ENCODE measurements at regions not wholly inside any gene's neighbourhood (a gene's known extent, or its start where the extent isn't known, plus 50 kb on each side); places are given as distances from the start of the nearest gene placed in this dataset.

GRCh38 chr1:199510314-199510713 lies 517.2 kb upstream of the NR5A2 start:
- Mint-ChIP-seq H3K4me3 (no peak overlapping the region), H3K27me3 (ENCODE audit: low read depth) (no peaks in the 10 kb centered on the region), H3K36me3 (ENCODE audit: low read depth) (no peaks in the 10 kb centered on the region), H3K27ac (ENCODE audit: unreplicated experiment) (no peak overlapping the region), H3K9me3 (no peaks in the 10 kb centered on the region), H3K4me1 (peaks cover 5% of the 10 kb centered on the region)
- no peak for TF ChIP-seq CTCF (conservative IDR thresholded peaks at IDR 0.05)
- DNase-seq (ENCODE audit: low read depth, low spot score): no peak

GRCh38 chr1:199512037-199512710 lies 515.3 kb upstream of the NR5A2 start:
- no peaks in the 10 kb centered on the region for H3K27me3 Mint-ChIP-seq (ENCODE audit: low read depth)
- H3K36me3 Mint-ChIP-seq (ENCODE audit: low read depth): no peaks in the 10 kb centered on the region
- H3K27ac Mint-ChIP-seq (ENCODE audit: unreplicated experiment): no peak overlapping the region
- TF ChIP-seq CTCF (conservative IDR thresholded peaks at IDR 0.05): no peak
- no peak for DNase-seq (ENCODE audit: low read depth, low spot score)
- no peak overlapping the region for H3K4me3 Mint-ChIP-seq
- no peaks in the 10 kb centered on the region for H3K9me3 Mint-ChIP-seq
- peaks cover 5% of the 10 kb centered on the region for H3K4me1 Mint-ChIP-seq

GRCh38 chr1:199515261-199515660 lies 512.2 kb upstream of the NR5A2 start:
- H3K27me3 Mint-ChIP-seq (ENCODE audit: low read depth): no peaks in the 10 kb centered on the region
- H3K4me1 Mint-ChIP-seq: peaks cover 5% of the 10 kb centered on the region
- no peaks in the 10 kb centered on the region for H3K9me3 Mint-ChIP-seq
- no peak overlapping the region for H3K4me3 Mint-ChIP-seq
- DNase-seq (ENCODE audit: low read depth, low spot score): no peak
- H3K27ac Mint-ChIP-seq (ENCODE audit: unreplicated experiment): no peak overlapping the region
- no peaks in the 10 kb centered on the region for H3K36me3 Mint-ChIP-seq (ENCODE audit: low read depth)
- no peak for TF ChIP-seq CTCF (conservative IDR thresholded peaks at IDR 0.05)

- TF ChIP-seq CTCF (conservative IDR thresholded peaks at IDR 0.05): no peak
- Mint-ChIP-seq H3K36me3 (ENCODE audit: low read depth) (no peaks in the 10 kb centered on the region), H3K9me3 (no peaks in the 10 kb centered on the region)
These were observed 505.2 kb upstream of the NR5A2 start for GRCh38 chr1:199522338-199522737.

GRCh38 chr1:199522936-199523335 lies 504.6 kb upstream of the NR5A2 start:
- Mint-ChIP-seq H3K4me1 (no peaks in the 10 kb centered on the region), H3K4me3 (no peak overlapping the region), H3K9me3 (no peaks in the 10 kb centered on the region), H3K27me3 (ENCODE audit: low read depth) (no peaks in the 10 kb centered on the region), H3K36me3 (ENCODE audit: low read depth) (no peaks in the 10 kb centered on the region), H3K27ac (ENCODE audit: unreplicated experiment) (no peak overlapping the region)
- DNase-seq (ENCODE audit: low read depth, low spot score): no peak
- no peak for TF ChIP-seq CTCF (conservative IDR thresholded peaks at IDR 0.05)

More at GRCh38 chr1:199522338-199522737, 505.2 kb upstream of the NR5A2 start:
- DNase-seq (ENCODE audit: low read depth, low spot score): no peak
- H3K4me1 Mint-ChIP-seq: no peaks in the 10 kb centered on the region
- H3K4me3 Mint-ChIP-seq: no peak overlapping the region
- H3K27me3 Mint-ChIP-seq (ENCODE audit: low read depth): no peaks in the 10 kb centered on the region
- no peak overlapping the region for H3K27ac Mint-ChIP-seq (ENCODE audit: unreplicated experiment)

Data from neural crest cell (in vitro differentiated cells).